HG02759 (cell line): ENCODE measurements at regions not wholly inside any gene's neighbourhood (a gene's known extent, or its start where the extent isn't known, plus 50 kb on each side); places are given as distances from the start of the nearest gene placed in this dataset.

Experiments used
- ATAC-seq: cut with Tn5 transposase; IDR thresholded peaks from one replicate; pipeline ENCODE4 v1.9.1; 2021; ENCODE audit warnings: mild to moderate bottlenecking, moderate library complexity; ENCODE audit not compliant: unreplicated experiment

DNA sequence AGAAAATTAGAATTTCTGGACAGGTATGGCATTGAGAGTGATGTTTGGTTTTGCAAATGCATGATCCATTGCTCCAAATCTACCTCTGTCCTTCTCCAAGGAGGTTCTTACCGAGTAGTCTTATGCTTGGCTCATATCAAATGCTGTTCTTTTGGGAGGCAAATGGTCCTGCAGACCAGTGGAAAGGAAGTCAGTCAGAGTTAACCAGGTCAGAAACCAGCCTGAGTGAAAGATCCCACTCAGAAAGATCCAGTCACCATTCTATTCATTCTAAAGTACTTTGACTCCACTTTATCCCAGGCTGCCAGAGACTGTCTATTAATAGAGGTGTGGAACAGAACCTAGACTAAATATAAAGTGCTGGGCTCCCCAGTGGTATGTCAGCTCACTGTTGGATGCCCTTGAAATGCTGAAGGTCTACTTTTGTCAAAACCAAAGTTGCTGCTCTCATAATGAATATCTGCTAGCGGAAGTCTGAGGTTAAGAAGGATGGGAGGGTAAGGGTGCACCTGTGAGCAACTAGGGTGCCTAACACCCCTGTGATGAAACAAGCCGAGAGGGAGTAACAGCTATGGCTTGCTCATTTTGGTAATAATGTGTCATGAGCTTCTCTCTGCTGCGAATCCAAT is 302.2 kb downstream of the ZNF608 start:
- ATAC-seq = peak; percentile 100

GRCh38 chr5:124440471-124440870 is 306.0 kb downstream of the ZNF608 start:
- ATAC-seq = no peak

- no peak for ATAC-seq
Measured at GRCh38 chr5:124439609-124440008, 306.8 kb downstream of the ZNF608 start.

DNA sequence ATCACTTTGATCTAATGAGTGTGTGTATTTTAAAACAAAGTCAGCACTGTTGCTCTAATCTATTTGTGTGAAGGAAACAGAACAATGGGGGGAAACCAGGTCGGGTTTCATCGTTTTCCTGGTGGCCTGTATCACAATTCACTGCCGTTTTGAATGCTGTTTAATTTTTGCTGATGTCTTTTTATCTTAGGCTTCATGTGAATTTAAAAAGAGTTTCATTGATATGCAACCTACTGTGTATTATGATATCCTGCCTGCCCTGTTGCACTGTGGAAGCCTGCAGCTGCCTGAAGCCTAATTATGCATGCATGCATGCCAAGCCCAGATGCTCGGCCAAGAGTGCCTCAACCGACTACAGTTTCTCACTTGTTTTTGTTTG is 307.5 kb downstream of the ZNF608 start:
- no peak for ATAC-seq

GRCh38 chr5:124438026-124438902 is 308.2 kb downstream of the ZNF608 start:
- no peak for ATAC-seq

DNA sequence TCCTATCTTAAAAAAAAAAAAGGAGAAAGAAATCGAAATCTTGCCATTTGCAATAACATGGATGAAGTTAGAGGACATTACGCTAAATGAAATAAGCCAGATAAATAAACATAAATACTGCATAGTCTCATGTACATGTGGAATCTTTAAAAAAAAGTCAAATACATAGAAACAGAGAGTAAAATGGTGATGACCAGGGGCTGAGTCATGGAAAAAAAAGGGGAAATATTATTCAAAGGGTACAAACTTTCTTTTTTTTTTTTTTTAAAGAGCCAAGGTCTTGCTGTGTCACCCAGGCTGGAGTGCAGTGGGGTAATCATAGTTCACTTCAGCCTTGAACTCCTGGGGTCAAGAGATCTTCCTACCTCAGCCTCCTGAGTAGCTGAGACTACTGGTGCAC is 310.1 kb downstream of the ZNF608 start:
- ATAC-seq = no peak

GRCh38 chr5:124433170-124433569 is 313.3 kb downstream of the ZNF608 start:
- no peak for ATAC-seq

DNA sequence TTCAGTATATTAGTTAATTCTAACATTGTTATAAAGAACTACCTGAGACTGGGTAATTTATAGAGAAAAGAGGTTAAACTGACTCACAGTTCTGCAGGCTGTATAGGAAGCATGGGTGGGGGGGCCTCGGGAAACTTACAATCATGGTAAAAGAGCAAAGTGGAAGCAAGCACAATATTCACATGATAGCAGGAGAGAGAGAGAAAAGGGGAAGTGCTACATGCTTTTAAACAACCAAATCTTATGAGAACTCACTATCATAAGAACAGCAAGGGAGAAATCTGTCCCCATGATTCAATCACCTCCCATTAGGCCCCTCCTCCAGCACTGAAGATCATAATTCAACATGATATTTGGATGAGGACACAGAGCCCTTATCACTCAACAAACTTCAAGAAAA is 324.9 kb downstream of the ZNF608 start:
- no peak for ATAC-seq

GRCh38 chr5:124420952-124421351 is 325.5 kb downstream of the ZNF608 start:
- ATAC-seq = no peak

GRCh38 chr5:124419531-124419930 is 326.9 kb downstream of the ZNF608 start:
- no peak for ATAC-seq

DNA sequence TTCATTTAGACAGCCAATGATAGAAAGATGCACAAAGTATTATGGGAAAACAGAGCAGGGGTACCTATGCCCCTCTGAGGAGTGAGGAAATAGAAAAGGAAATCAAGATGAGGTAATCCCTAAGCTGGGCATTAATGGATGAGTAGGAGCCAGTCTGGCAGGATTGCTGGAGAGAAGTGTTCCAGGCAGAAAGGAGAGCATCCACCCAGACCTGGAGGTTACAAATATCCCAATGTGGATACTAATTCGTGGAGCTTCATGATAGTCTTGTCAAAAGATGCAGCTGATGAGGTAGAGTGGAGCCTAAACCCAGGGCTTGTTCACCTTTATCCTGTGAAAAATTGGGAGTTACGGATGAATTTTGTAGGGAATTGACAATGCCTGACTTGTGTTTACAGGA is 328.0 kb downstream of the ZNF608 start:
- no peak for ATAC-seq

DNA sequence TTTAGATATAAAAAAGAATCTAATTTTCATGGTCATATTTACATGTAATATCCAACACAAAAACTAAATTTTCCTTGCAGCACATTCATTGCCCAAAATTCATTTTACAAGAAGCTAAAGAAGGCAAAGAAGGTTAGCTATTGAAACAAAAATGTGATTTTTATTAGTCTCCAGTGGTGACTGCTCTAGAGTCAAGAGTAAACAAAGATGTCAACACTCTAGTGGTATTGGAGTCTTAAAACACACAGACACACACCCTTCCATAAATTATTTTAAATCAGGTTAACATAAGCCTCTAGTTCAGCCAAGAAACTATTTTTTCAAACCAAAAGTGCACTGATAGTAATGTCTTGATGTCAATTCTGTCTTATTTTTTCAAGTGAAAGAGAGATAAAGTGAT is 329.2 kb downstream of the ZNF608 start:
- ATAC-seq = no peak

GRCh38 chr5:124416627-124417026 is 329.8 kb downstream of the ZNF608 start:
- ATAC-seq = no peak

GRCh38 chr5:124414973-124415372 is 331.5 kb downstream of the ZNF608 start:
- ATAC-seq = no peak

DNA sequence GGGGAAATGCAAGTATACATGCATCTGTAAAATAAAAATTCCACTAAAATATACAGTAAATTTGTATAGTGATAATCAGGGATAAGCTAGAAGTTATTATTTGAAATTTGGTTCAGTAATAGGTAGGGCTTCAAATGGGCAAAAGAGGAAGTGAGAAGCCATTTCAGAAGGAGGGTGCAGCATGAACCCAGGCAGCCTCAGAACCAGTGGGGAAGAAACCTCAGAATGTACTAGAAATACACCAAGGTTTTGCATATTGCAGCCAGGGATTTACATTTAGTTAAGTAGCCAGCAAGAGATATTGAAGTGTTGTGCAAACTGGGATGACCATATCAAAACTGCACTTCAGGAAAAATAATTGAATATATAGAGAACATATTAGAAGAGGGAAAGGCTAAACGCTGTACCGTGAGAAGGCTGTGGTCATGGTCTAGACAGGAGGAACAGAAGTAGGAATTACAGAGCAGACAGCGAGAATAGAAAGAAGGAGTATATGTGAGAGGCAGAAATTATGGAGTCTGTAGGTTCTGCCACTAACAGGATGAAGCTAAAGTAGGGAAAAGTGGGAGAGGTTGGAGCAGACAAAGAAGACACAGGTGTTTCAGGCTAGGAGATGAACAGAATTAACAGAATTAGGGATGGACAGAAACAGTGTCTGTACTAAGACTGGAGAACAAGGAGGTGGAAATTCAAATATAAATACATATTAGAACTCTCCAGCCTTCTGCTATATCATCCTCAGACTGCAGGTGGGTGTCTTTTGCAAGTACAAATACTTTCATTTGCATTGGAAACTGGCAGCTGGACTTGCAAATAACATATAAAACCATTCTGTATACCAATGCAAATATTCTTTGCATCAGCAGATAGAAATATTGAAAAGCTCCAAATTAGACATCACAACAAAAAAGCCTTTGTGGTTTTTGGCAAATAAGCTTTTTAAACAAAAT is 335.6 kb downstream of the ZNF608 start:
- peak; percentile 94 for ATAC-seq

DNA sequence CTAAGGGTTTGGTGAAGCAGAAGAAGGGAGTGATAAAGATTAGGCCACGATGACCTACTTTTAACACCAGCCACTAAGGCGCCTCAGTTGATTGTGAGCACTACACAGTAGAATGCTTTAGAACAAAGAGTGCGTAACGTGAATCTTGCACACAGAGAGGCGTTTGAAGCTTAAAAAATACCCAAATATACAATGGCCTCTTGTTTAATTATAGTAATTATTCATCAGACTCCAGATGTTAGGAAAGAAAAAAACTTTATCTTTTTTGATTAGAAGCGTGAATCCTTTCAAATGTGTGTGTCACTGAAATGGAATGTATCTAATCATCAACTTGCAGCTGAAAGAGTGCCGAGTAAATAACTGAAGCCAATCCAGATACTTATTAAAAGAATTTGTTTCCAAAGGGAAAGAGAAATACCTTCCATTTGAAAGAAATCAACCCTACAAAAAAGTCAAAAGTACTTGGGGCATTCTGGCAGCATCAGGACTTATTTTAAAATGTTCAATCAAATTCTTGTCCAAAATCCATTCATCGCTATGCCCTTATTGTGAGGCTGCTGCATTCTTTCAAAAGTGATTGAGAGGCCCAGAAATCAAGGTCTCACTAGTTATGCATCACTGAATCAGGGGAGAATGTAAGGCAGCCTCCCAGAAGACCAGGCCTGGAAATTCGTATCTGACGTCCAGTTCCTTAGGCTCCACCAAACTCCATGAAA is 337.5 kb downstream of the ZNF608 start:
- ATAC-seq = no peak

- no peak for ATAC-seq
Measured at GRCh38 chr5:124404796-124405195, 341.6 kb downstream of the ZNF608 start.

GRCh38 chr5:124403281-124403680 is 343.2 kb downstream of the ZNF608 start:
- no peak for ATAC-seq

GRCh38 chr5:124402144-124402581 is 344.3 kb downstream of the ZNF608 start:
- ATAC-seq = no peak

DNA sequence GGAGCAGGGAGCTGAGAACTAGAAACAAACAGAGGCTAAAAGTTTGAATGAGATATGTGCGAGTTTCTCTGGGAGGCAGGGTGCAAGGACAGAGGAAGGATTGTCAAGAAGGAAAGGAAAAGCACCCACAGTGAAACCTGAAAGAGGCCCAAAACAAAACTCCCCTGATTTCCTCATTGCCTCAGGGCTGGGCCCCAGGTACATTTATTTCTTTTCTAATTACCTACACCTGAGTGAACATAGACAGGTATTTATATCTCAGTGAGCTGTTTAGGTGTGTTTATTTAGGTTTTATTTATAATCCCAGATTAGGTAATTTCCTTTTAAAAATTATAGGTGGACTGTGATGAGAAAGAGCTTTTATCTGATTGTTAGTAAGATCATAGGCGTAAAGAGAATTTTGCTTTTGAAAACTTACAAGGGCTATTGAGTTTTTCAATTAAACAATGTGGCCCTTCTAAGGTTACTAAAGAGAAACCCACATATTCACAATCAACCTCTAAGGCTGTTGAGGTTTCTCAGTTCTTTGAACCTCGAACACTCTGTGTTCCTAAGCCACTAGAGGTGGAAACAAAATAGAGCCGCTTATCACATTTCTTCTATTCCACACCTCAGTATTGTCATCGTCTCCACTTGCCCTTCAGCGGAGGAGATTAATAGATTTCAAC is 344.8 kb downstream of the ZNF608 start:
- no peak for ATAC-seq
